Ovary (tissue), 7 donors: ENCODE measurements at regions not wholly inside any gene's neighbourhood (a gene's known extent, or its start where the extent isn't known, plus 50 kb on each side); places are given as distances from the start of the nearest gene placed in this dataset.

ENCODE experiments used
- DNase-seq, 5 donors: peaks; one replicate each; pipeline ENCODE4 v3.0.0-alpha.2; 2019 to 2020
- H3K27ac ChIP-seq, 2 donors: fragments of 200-600 bp; one replicate each; pipeline versions ENCODE4 v1.5.1 to v1.8.0; 2019 to 2022
- H3K27me3 ChIP-seq: fragments of 200-600 bp; one replicate; pipeline ENCODE4 v1.8.0; 2022
- H3K36me3 ChIP-seq: fragments of 200-600 bp; sonication (generic); one replicate; pipeline ENCODE4 v1.5.1; 2019
- H3K4me1 ChIP-seq: one replicate; pipeline ENCODE4 v1.8.1; 2013; ENCODE audit warnings: mild to moderate bottlenecking, moderate library complexity; ENCODE audit not compliant: insufficient read depth
- H3K4me3 ChIP-seq: fragments of 200-600 bp; sonication (generic); one replicate; pipeline ENCODE4 v1.5.1; 2017
- H3K9me3 ChIP-seq, 2 donors: fragments of 200-600 bp in 1 of 2; sonication (generic) in 1 of 2; one replicate each; pipeline versions ENCODE4 v1.5.1 to v1.8.1; 2013 to 2019; ENCODE audit warnings: mild to moderate bottlenecking in 1 of 2, moderate library complexity in 1 of 2
- EP300 ChIP-seq: sonication (generic); formaldehyde crosslinking; IDR thresholded peaks from one replicate; pipeline ENCODE4 v1.6.1; 2017; ENCODE audit warnings: antibody characterized with exemption
- POLR2A ChIP-seq: fragments of 450-650 bp; IDR thresholded peaks from one replicate; pipeline ENCODE4 v1.6.1; 2017; ENCODE audit warnings: antibody characterized with exemption, mild to moderate bottlenecking, moderate library complexity
- WGBS, 3 donors: extraction: QIAGEN DNeasy Blood & Tissue Kit in 1 of 3; methylation state at CpG; one replicate each; pipeline versions ENCODE4 v1.1.5 to v1.1.7; 2013 to 2017; 5-methylcytosine and 5-hydroxymethylcytosine counted together
- intact Hi-C, 4 donors: fragments of 100-400 bp; cut with DNase I; formaldehyde crosslinking; loops; one replicate each; pipeline versions ENCODE4 v1.11.0 to v1.15.1; 2022 to 2023
- TF ChIP-seq, protein P1 (sequence below), 3 donors: fragments of 450-650 bp in 2 of 3; fragments of 200-600 bp in 1 of 3; IDR thresholded peaks; one replicate each; pipeline versions ENCODE4 v1.5.1 to v1.8.0; 2016 to 2022; ENCODE audit warnings: antibody characterized with exemption in 3 of 3, mild to moderate bottlenecking in 1 of 3
- donor health status: DM: no; HTN: no; CAD: no; lungs with moderate emphysema.
- donor health status: DM: no; HTN: no; CAD: no.
- donor health status: Bipolar disorder and iron deficiency.
- donor health status: DM: no; HTN: no; CAD: no.
- donor health status: DM: yes; HTN: yes; CAD: no.

- intact Hi-C loops, result no loop called here
- DNase-seq, result no peak
- 90 to 94% (median 90%) methylated on average over 4 of the region's 4 CpGs for WGBS, 3 donors
- H3K27me3 ChIP-seq, result no peaks in the 10 kb centered on the region
- TF ChIP-seq EP300, result no peak
- TF ChIP-seq, protein P1, sequence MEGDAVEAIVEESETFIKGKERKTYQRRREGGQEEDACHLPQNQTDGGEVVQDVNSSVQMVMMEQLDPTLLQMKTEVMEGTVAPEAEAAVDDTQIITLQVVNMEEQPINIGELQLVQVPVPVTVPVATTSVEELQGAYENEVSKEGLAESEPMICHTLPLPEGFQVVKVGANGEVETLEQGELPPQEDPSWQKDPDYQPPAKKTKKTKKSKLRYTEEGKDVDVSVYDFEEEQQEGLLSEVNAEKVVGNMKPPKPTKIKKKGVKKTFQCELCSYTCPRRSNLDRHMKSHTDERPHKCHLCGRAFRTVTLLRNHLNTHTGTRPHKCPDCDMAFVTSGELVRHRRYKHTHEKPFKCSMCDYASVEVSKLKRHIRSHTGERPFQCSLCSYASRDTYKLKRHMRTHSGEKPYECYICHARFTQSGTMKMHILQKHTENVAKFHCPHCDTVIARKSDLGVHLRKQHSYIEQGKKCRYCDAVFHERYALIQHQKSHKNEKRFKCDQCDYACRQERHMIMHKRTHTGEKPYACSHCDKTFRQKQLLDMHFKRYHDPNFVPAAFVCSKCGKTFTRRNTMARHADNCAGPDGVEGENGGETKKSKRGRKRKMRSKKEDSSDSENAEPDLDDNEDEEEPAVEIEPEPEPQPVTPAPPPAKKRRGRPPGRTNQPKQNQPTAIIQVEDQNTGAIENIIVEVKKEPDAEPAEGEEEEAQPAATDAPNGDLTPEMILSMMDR (IDR thresholded peaks at IDR 0.05), result no peak
- no peak for TF ChIP-seq POLR2A
- no peaks in the 10 kb centered on the region for H3K4me1 ChIP-seq
- no peak overlapping the region for H3K27ac ChIP-seq
- no peaks in the 10 kb centered on the region for H3K36me3 ChIP-seq
- no peaks in the 10 kb centered on the region for H3K9me3 ChIP-seq
- no peak overlapping the region for H3K4me3 ChIP-seq
Observed at GRCh38 chr2:126978333-126978732, 79.6 kb downstream of the TEX51 start.

DNA sequence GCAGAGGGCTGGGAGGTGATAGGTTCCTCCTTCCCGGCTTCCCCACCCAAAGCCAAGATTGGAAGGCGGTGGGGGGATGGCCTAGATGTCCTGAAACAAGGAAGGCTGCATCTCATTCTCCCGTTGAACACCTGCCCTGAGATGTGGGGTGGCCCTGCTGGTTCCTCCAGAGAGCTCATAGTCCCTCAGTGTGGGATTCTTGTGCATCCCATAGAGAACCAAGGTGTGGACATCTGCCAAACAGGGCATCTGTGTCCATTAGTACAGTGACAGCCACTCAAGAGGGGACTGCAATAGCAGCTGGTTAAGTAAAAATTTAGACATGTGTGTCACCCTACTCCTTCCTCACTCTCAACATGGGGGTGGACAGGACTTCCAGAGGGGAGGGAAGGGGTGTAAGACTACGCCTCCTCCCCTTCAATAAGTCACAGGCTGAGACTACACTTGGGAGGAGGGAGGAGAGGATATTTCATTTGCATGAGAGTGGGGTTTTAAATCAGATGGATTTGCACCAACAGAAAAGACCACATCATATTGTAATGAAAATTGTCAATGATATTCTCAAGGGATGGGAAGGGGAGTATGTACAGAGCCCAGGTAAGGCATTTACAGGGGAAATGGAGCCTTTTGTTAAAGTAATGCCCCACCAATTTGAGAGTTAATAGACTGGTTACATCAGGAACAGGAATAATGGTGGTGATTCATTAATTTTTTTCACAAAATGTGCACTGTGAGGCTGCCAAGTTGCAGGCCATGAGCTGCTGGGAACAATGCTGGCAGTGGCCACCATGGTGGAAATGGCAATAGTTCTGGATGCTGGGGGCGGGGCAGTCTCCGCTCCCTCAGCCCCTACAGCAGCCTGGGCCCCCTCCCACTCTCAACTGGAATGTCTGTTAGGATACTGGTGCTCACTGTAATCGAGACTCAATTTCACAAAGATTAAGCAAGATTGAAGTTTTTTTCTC, 80.6 kb downstream of the TEX51 start:
- no peak overlapping the region for H3K4me3 ChIP-seq
- no peaks in the 10 kb centered on the region for H3K4me1 ChIP-seq
- no peak for DNase-seq
- TF ChIP-seq POLR2A, result no peak
- TF ChIP-seq, protein P1 (IDR thresholded peaks at IDR 0.05), result no peak
- no peak for TF ChIP-seq EP300
- H3K9me3 ChIP-seq, result no peaks in the 10 kb centered on the region
- H3K36me3 ChIP-seq, result no peaks in the 10 kb centered on the region
- intact Hi-C loops, result no loop called here
- no peak overlapping the region for H3K27ac ChIP-seq
- no peaks in the 10 kb centered on the region for H3K27me3 ChIP-seq
- 84 to 87% (median 84%) methylated on average over 7 of the region's 7 CpGs for WGBS, 3 donors

DNA sequence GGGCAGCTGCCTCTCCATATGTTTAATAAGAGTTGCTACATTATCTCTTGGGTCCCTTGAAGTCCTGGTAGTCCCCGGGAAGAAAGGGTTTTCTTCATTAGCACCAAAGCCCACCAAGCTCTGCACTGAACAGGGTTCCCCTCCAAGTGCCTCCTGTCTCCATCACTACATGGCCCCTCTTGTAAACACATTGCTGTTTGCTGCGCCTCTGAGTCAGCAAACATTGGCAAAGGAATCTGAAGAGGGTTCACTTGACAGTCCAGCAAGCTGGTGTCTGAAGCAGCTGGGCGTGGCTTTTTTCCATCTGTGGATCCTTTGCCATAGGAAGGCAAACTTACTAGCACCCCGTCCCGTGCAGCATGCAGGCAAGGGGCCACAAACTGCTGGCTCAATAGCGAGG, 82.8 kb downstream of the TEX51 start:
- TF ChIP-seq EP300, result no peak
- TF ChIP-seq POLR2A, result no peak
- TF ChIP-seq, protein P1 (IDR thresholded peaks at IDR 0.05), result no peak
- WGBS, 3 donors, result 72 to 84% (median 80%) methylated on average over 6 of the region's 6 CpGs
- H3K4me3 ChIP-seq, result no peak overlapping the region
- intact Hi-C loops, result no loop called here
- no peaks in the 10 kb centered on the region for H3K4me1 ChIP-seq
- H3K27ac ChIP-seq, result no peak overlapping the region
- H3K36me3 ChIP-seq, result no peaks in the 10 kb centered on the region
- H3K9me3 ChIP-seq, result no peaks in the 10 kb centered on the region
- no peaks in the 10 kb centered on the region for H3K27me3 ChIP-seq
- no peak for DNase-seq

- no peak for DNase-seq
- Histone ChIP-seq H3K4me1 (no peaks in the 10 kb centered on the region), H3K4me3 (no peak overlapping the region), H3K27me3 (no peaks in the 10 kb centered on the region), H3K27ac (no peak overlapping the region), H3K9me3 (no peaks in the 10 kb centered on the region), H3K36me3 (no peaks in the 10 kb centered on the region)
- no peak for TF ChIP-seq POLR2A
- TF ChIP-seq EP300, result no peak
- TF ChIP-seq, protein P1 (IDR thresholded peaks at IDR 0.05), result no peak
- 77 to 86% (median 83%) methylated on average over 5 of the region's 5 CpGs for WGBS, 3 donors
- intact Hi-C loops, result no loop called here
Observed at GRCh38 chr2:126982935-126983334, 84.2 kb downstream of the TEX51 start.
